HG03060 (cell line): ENCODE measurements at regions not wholly inside any gene's neighbourhood (a gene's known extent, or its start where the extent isn't known, plus 50 kb on each side); places are given as distances from the start of the nearest gene placed in this dataset.

ENCODE experiments used
- ATAC-seq: cut with Tn5 transposase; IDR thresholded peaks from one replicate; pipeline ENCODE4 v1.9.1; 2021; ENCODE audit warnings: low read depth, moderate number of reproducible peaks; ENCODE audit not compliant: unreplicated experiment

GRCh38 chr1:24992761-24993211 is 62.7 kb upstream of the RUNX3 start:
- ATAC-seq = no peak

GRCh38 chr1:24992124-24992760 is 62.2 kb upstream of the RUNX3 start:
- ATAC-seq = no peak

- ATAC-seq = no peak
These were observed 61.6 kb upstream of the RUNX3 start for GRCh38 chr1:24991697-24992096.

- ATAC-seq = no peak
These were observed 60.9 kb upstream of the RUNX3 start for GRCh38 chr1:24990779-24991641.

- no peak for ATAC-seq
These were observed 60.1 kb upstream of the RUNX3 start for GRCh38 chr1:24990136-24990535.

GRCh38 chr1:24989082-24989481 is 59.0 kb upstream of the RUNX3 start:
- ATAC-seq = no peak

GRCh38 chr1:24988558-24988912 is 58.5 kb upstream of the RUNX3 start:
- ATAC-seq = no peak

- ATAC-seq = no peak
These were observed 57.9 kb upstream of the RUNX3 start for GRCh38 chr1:24987875-24988557.

- no peak for ATAC-seq
These were observed 57.3 kb upstream of the RUNX3 start for GRCh38 chr1:24987424-24987823.

- no peak for ATAC-seq
These were observed 56.4 kb upstream of the RUNX3 start for GRCh38 chr1:24986372-24986965.

- no peak for ATAC-seq
These were observed 55.7 kb upstream of the RUNX3 start for GRCh38 chr1:24985737-24986136.

GRCh38 chr1:24984800-24985522 is 54.9 kb upstream of the RUNX3 start:
- ATAC-seq = no peak

- no peak for ATAC-seq
These were observed 54.2 kb upstream of the RUNX3 start for GRCh38 chr1:24984300-24984699.

GRCh38 chr1:24983006-24983680 is 53.1 kb upstream of the RUNX3 start:
- no peak for ATAC-seq

- ATAC-seq = no peak
These were observed 51.5 kb upstream of the RUNX3 start for GRCh38 chr1:24981631-24982005.

GRCh38 chr1:24980836-24981630 is 51.0 kb upstream of the RUNX3 start:
- no peak for ATAC-seq
